H4 (cell line): ENCODE measurements at regions not wholly inside any gene's neighbourhood (a gene's known extent, or its start where the extent isn't known, plus 50 kb on each side); places are given as distances from the start of the nearest gene placed in this dataset.

Experiments
- DNase-seq: peaks from one replicate; pipeline ENCODE4 v3.0.0-alpha.2; 2015; ENCODE audit warnings: low spot score

- no peak for DNase-seq
Measured at GRCh38 chr9:118751077-118751847, 618.0 kb downstream of the BRINP1 start.

GRCh38 chr9:118751848-118752223 is 617.4 kb downstream of the BRINP1 start:
- no peak for DNase-seq

- DNase-seq: no peak
Measured at GRCh38 chr9:118761016-118761790, 608.0 kb downstream of the BRINP1 start.

- no peak for DNase-seq
Measured at GRCh38 chr9:118767571-118767970, 601.7 kb downstream of the BRINP1 start.

GRCh38 chr9:118782790-118783463 is 586.3 kb downstream of the BRINP1 start:
- DNase-seq: no peak

- no peak for DNase-seq
Measured at GRCh38 chr9:118784033-118784432, 585.2 kb downstream of the BRINP1 start.

- DNase-seq: no peak
Measured at GRCh38 chr9:118785456-118785855, 583.8 kb downstream of the BRINP1 start.

- no peak for DNase-seq
Measured at GRCh38 chr9:118786877-118787276, 582.4 kb downstream of the BRINP1 start.

- DNase-seq: no peak
Measured at GRCh38 chr9:118809160-118809625, 560.0 kb downstream of the BRINP1 start.

GRCh38 chr9:118829334-118829733 is 539.9 kb downstream of the BRINP1 start:
- no peak for DNase-seq

- DNase-seq: no peak
Measured at GRCh38 chr9:118832371-118832770, 536.9 kb downstream of the BRINP1 start.

GRCh38 chr9:118836891-118837290 is 532.3 kb downstream of the BRINP1 start:
- no peak for DNase-seq

GRCh38 chr9:118871531-118871930 is 497.7 kb downstream of the BRINP1 start:
- DNase-seq: no peak

GRCh38 chr9:118882684-118883083 is 486.6 kb downstream of the BRINP1 start:
- DNase-seq: peak; percentile 23

GRCh38 chr9:118883411-118883810 is 485.8 kb downstream of the BRINP1 start:
- DNase-seq: no peak

GRCh38 chr9:118891213-118891612 is 478.0 kb downstream of the BRINP1 start:
- DNase-seq: no peak

- DNase-seq: no peak
Measured at GRCh38 chr9:118896324-118897000, 472.8 kb downstream of the BRINP1 start.

GRCh38 chr9:118918180-118918579 is 451.1 kb downstream of the BRINP1 start:
- no peak for DNase-seq

GRCh38 chr9:118928722-118929121 is 440.5 kb downstream of the BRINP1 start:
- no peak for DNase-seq

- DNase-seq: no peak
Measured at GRCh38 chr9:118929287-118929686, 439.9 kb downstream of the BRINP1 start.

GRCh38 chr9:118931941-118932340 is 437.3 kb downstream of the BRINP1 start:
- DNase-seq: no peak

- no peak for DNase-seq
Measured at GRCh38 chr9:118938581-118938980, 430.7 kb downstream of the BRINP1 start.
